ENCODE measurements at regions not wholly inside any gene's neighbourhood (a gene's known extent, or its start where the extent isn't known, plus 50 kb on each side); places are given as distances from the start of the nearest gene placed in this dataset.

DNA sequence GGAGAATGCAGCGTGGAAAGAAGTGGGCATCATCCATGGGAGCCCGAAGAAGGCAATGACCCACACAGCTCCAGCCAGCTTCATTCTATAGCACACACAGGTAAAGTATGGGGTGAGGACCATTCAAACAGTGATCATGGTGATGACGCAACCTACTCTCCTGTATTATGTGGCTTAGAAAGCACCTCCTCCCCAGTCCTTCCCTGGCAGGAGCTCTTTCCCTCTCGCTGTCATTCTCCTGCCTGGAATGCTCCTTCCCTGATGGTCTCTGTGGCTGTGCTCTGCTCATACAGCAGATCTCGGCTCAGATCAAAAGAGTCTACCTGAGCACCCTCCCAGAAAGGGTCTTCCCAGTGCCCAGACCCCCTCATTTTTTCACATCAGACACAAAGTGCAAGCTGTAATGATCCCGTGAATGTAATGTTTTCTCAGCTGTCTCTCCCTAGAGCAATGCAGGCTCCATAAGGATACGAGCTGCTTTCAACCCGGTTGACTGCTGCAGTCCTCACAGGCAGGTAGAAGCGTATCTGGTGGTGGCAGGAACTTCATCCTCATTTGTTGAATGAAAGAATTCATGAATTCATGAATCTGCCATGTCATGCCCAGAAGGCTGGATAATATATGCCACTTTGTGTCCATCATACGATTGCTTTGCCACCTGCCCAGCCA lies 248.8 kb downstream of the HS3ST3A1 start:
- DNase-seq = no peak

GRCh38 chr17:13351046-13351445 lies 250.7 kb downstream of the HS3ST3A1 start:
- DNase-seq = no peak

DNA sequence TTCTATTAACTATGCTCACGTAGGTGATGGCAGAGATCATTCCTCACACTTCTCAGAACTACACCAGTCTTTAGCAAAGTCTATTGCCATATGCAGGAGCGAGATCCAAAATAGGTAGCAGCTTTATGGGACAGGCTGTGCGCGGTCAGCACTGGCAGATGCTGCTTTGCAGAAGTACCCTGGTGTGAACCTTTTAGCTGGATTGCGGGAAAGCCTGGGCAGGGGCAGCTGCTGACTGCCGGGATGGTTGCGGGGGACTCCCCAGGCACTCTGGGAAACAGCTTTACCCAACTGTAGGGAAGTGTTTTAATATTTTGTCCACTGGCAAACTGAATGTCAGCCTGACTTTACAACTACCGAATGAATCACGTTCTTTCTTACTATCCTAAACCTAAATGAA lies 251.3 kb downstream of the HS3ST3A1 start:
- no peak for DNase-seq

- DNase-seq = no peak
These were observed 254.6 kb downstream of the HS3ST3A1 start for GRCh38 chr17:13346996-13347762.

GRCh38 chr17:13346592-13346991 lies 255.1 kb downstream of the HS3ST3A1 start:
- DNase-seq = no peak

DNA sequence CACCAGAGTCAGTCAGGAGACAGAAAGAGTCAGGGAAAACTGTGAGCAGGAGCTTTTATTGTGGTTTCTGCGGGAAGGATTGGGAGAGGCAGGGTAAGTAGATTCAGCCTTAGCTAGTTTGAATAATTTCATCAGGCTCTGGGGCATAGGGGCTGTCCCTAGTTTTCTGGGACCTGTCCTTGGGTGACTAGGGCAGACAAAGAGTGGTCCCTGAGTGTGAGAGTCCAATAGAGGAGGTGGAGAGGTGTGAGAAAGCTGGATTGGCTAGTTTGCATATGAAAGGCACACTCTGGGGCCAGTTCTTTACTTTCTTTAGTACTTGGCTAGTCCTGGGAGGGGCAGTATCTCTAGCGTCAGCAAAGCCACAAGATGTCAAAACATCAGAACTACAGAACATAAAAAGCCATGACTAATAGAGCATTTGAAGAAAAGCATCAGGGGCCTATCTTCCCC lies 255.6 kb downstream of the HS3ST3A1 start:
- no peak for DNase-seq

- no peak for DNase-seq
These were observed 263.3 kb downstream of the HS3ST3A1 start for GRCh38 chr17:13338421-13338820.

DNA sequence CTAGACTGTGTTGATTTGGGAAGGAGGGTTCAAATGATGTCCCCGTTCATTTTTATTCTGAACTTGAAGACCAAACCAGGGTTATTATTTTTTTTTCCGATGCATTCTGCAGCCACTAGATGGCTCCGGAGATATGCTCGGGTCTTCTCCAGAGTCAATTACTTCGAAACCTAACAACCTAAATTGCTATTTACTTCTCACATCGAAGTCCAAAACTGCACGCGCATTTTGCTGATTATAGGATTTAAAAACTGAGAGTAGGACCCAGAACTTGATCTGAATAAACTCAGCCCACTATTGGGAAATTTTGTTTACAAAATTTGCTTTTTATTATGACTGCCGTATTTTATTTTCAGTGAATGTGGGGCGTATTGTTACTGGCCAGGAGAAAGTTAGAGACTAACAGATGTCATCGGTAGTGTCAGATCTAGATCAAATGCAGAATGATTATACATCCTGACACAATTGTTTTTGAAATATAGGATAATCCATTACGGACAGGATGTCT lies 263.8 kb downstream of the HS3ST3A1 start:
- DNase-seq = peak in 1 of 2 experiments; percentile 16

DNA sequence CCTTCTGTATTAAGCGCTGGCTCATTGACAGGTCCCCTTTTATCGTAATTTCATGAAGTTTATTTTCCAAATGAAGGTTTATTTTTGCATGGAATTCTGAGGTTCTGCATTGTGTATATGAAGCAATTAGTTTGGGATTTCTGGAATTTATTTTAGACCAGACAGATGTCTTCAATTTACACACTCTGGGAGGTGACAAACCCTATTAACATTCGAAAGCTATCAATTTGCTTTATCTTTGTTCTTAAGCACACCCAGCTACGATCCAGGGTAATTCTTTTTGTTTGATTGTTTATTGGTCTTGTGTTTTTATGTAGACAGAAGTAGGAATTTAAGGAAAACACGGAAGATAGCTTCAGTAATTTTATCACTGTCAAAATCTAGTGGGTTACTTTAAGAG lies 264.6 kb downstream of the HS3ST3A1 start:
- no peak for DNase-seq

GRCh38 chr17:13334374-13334773 lies 267.4 kb downstream of the HS3ST3A1 start:
- DNase-seq = no peak

- no peak for DNase-seq
These were observed 268.1 kb downstream of the HS3ST3A1 start for GRCh38 chr17:13333661-13334060.

- no peak for DNase-seq
These were observed 269.5 kb downstream of the HS3ST3A1 start for GRCh38 chr17:13332207-13332606.

DNA sequence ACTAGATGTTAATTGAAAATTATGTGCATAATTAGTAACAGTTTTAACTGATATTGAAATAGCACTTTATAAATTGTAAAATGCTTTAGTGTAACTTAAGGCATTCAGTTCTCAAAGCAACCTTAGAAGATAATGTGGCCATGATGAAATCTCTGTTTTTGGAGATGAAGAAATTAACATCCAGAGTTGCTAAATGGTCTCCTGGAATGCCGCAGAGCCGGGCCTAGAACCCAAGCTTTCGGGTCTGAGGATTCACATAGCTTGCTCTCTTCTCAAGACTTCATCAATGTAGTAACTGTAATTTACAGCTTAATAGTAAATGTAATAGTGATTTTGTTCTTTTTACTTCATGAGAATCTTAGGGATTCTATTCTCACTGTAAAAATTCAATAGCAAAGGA lies 272.3 kb downstream of the HS3ST3A1 start:
- no peak for DNase-seq

- no peak for DNase-seq
These were observed 277.7 kb downstream of the HS3ST3A1 start for GRCh38 chr17:13323990-13324389.

DNA sequence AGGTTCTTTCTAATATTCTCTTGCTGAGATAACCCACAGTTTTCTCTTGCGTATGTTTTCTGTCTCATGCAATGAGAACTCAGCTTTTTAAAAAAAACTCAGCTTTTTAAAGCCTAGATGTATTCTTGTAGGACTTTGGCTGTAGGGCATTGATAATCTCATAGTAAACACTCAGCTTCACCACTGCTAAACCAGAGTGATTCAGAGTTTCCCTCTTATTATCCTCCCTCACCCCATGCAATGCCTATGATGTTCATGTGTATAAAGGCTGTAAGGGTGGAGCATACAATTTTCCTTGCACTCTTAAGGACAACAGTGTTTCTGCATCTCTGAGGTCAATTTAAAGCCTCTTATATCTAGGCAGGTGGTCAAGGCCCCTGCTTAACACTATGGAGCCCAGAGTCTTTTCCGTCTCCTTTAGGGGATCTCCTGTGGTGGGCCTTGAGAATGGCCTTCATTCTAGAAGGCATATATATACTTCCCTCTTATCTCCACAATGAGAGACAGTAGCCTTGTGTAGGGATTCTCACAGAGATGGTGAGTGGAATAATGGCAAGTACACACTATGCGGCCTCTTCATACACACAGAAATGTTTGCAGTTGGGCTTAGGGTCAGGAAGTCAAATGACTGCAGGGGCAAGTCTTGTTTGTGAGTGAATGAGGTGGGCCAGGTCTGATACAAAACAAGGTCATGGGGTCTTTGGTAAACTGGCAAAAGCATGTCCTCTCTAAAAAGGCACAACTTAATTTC lies 279.6 kb downstream of the HS3ST3A1 start:
- no peak for DNase-seq

GRCh38 chr17:13320046-13320785 lies 281.5 kb downstream of the HS3ST3A1 start:
- DNase-seq = no peak

GRCh38 chr17:13316657-13317056 lies 285.1 kb downstream of the HS3ST3A1 start:
- no peak for DNase-seq

GRCh38 chr17:13311306-13311705 lies 290.4 kb downstream of the HS3ST3A1 start:
- no peak for DNase-seq

DNA sequence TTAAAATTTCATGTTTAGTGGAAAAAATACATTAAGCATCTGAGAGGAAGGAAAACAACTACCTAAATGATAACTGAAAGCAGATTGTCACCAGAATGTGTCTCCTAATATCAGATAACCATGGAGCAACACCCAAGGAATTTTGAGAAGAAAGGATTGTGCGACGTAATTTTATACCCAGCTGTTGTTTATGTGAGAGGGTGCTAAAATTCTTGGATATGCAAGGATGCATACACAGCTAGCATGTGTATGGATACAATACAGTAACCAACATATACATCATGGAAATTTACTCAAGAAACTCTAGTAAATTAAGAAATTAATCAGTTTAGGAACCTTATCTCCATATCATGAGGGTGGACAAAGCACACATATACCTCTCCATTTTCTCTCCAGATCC lies 290.9 kb downstream of the HS3ST3A1 start:
- no peak for DNase-seq

GRCh38 chr17:13306310-13306962 lies 288.6 kb upstream of the ELAC2 start:
- DNase-seq = peak in 1 of 2 experiments; percentile 20

DNA sequence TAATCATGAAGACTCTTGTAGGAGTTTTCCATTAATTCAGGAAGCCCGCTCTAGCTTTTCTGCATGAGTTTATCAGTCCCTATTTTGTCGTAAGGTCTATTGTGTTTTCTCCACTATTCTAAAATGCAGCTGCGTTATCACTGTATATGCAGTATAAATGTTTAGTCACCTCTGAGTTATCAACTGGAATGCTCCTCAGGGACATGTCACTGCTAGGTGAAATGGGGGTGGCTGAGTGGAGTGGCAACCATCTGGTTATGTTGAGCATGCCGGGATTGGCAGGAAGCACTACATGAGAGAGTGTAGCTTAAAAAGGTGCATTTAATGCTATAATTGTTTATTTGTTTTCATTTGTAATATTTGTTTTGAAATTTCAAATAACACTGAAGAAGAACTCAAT lies 285.2 kb upstream of the ELAC2 start:
- no peak for DNase-seq

GRCh38 chr17:13302419-13302818 lies 284.6 kb upstream of the ELAC2 start:
- no peak for DNase-seq
